GDM1 (cell line): ENCODE measurements at regions not wholly inside any gene's neighbourhood (a gene's known extent, or its start where the extent isn't known, plus 50 kb on each side); places are given as distances from the start of the nearest gene placed in this dataset.

Experiments
- DNase-seq: peaks from one replicate; lab custom pipeline; 2025; lab: John Stamatoyannopoulos, UW

- DNase-seq = no peak
Measured at GRCh38 chr2:65501074-65501473, 68.7 kb upstream of the SPRED2 start.

- DNase-seq = no peak
Measured at GRCh38 chr2:65500310-65501040, 68.1 kb upstream of the SPRED2 start.

- peak; percentile 46 for DNase-seq
Measured at GRCh38 chr2:65499216-65499615, 66.8 kb upstream of the SPRED2 start.

GRCh38 chr2:65498396-65498795 lies 66.0 kb upstream of the SPRED2 start:
- DNase-seq = no peak

- DNase-seq = no peak
Measured at GRCh38 chr2:65495251-65495877, 63.0 kb upstream of the SPRED2 start.

- DNase-seq = no peak
Measured at GRCh38 chr2:65494078-65494477, 61.7 kb upstream of the SPRED2 start.

GRCh38 chr2:65491381-65491905 lies 59.0 kb upstream of the SPRED2 start:
- no peak for DNase-seq

GRCh38 chr2:65490222-65490621 lies 57.8 kb upstream of the SPRED2 start:
- DNase-seq = no peak

- no peak for DNase-seq
Measured at GRCh38 chr2:65489269-65489668, 56.9 kb upstream of the SPRED2 start.

- no peak for DNase-seq
Measured at GRCh38 chr2:65488527-65488926, 56.1 kb upstream of the SPRED2 start.

GRCh38 chr2:65487404-65487803 lies 55.0 kb upstream of the SPRED2 start:
- no peak for DNase-seq

- no peak for DNase-seq
Measured at GRCh38 chr2:65486802-65487201, 54.4 kb upstream of the SPRED2 start.

- no peak for DNase-seq
Measured at GRCh38 chr2:65486282-65486681, 53.9 kb upstream of the SPRED2 start.

- no peak for DNase-seq
Measured at GRCh38 chr2:65485839-65486238, 53.4 kb upstream of the SPRED2 start.

GRCh38 chr2:65483763-65484162 lies 51.4 kb upstream of the SPRED2 start:
- DNase-seq = no peak

- DNase-seq = no peak
Measured at GRCh38 chr2:65482971-65483370, 50.6 kb upstream of the SPRED2 start.
